HepG2 (cell line): ENCODE measurements at regions not wholly inside any gene's neighbourhood (a gene's known extent, or its start where the extent isn't known, plus 50 kb on each side); places are given as distances from the start of the nearest gene placed in this dataset.

Source experiments
- HDAC6 ChIP-seq: fragments of 200-600 bp; sonication (generic); IDR thresholded peaks from 2 replicates; pipeline ENCODE4 v1.7.0; 2017; ENCODE audit warnings: mild to moderate bottlenecking, antibody characterized with exemption, low read length, low read depth
- HOXA3 ChIP-seq: sonication (generic); formaldehyde crosslinking; IDR thresholded peaks from 2 replicates; pipeline ENCODE4 v1.5.0; 2020; ENCODE audit warnings: missing genetic modification reagents
- MAZ ChIP-seq, 2 experiments: sonication (generic) in 1 of 2; formaldehyde crosslinking in 1 of 2; IDR thresholded peaks; 2 replicates each; pipeline versions ENCODE4 v1.5.0 to v1.6.1; 2012 to 2020; ENCODE audit warnings: low read depth in 2 of 2, mild to moderate bottlenecking in 2 of 2, borderline replicate concordance in 1 of 2, improper control_type of control experiment in 1 of 2, low read length in 1 of 2, missing genetic modification reagents in 1 of 2, moderate library complexity in 1 of 2
- NFYB ChIP-seq: sonication (generic); formaldehyde crosslinking; IDR thresholded peaks from 2 replicates; pipeline ENCODE4 v1.4.0; 2020; ENCODE audit warnings: missing genetic modification reagents
- POLR2G ChIP-seq: fragments of 200-400 bp; formaldehyde crosslinking; IDR thresholded peaks from 2 replicates; pipeline ENCODE4 v1.6.1; 2018; ENCODE audit warnings: mild to moderate bottlenecking, low read depth, low read length, moderate library complexity
- ZBTB38 ChIP-seq: sonication (generic); formaldehyde crosslinking; IDR thresholded peaks from 2 replicates; pipeline ENCODE4 v1.5.1; 2020; ENCODE audit warnings: mild to moderate bottlenecking, missing genetic modification reagents
- ZNF143 ChIP-seq: sonication (generic); formaldehyde crosslinking; IDR thresholded peaks from 2 replicates; pipeline ENCODE4 v1.4.0; 2020; ENCODE audit warnings: missing genetic modification reagents
- ZNF547 ChIP-seq: sonication (generic); formaldehyde crosslinking; IDR thresholded peaks from 2 replicates; pipeline ENCODE4 v1.5.1; 2020; ENCODE audit warnings: mild to moderate bottlenecking, missing genetic modification reagents
- ZNF569 ChIP-seq: sonication (generic); formaldehyde crosslinking; IDR thresholded peaks from 2 replicates; pipeline ENCODE4 v1.5.0; 2020; ENCODE audit warnings: mild to moderate bottlenecking, missing genetic modification reagents, moderate library complexity, borderline replicate concordance
- ZNF629 ChIP-seq: sonication (generic); formaldehyde crosslinking; conservative IDR thresholded peaks from 2 replicates; pipeline ENCODE4 v1.5.0; 2020; ENCODE audit warnings: missing genetic modification reagents
- TF ChIP-seq, protein P1 (sequence below): sonication (generic); formaldehyde crosslinking; IDR thresholded peaks from 2 replicates; pipeline ENCODE4 v1.4.0; 2020; ENCODE audit warnings: mild to moderate bottlenecking, missing genetic modification reagents
- TF ChIP-seq, protein P2 (sequence below), 2 experiments: sonication (generic) in 1 of 2; formaldehyde crosslinking in 1 of 2; IDR thresholded peaks; 2 replicates each; pipeline versions ENCODE4 v1.5.1 to v1.6.1; 2011 to 2020; ENCODE audit warnings: borderline replicate concordance in 1 of 2, low read depth in 1 of 2, low read length in 1 of 2, mild to moderate bottlenecking in 1 of 2, missing genetic modification reagents in 1 of 2, moderate library complexity in 1 of 2
- TF ChIP-seq, protein P3 (sequence below): sonication (generic); formaldehyde crosslinking; IDR thresholded peaks from 2 replicates; pipeline ENCODE4 v1.5.0; 2020; ENCODE audit warnings: missing genetic modification reagents, mild to moderate bottlenecking, borderline replicate concordance
- TF ChIP-seq, protein P4 (sequence below): IDR thresholded peaks from 2 replicates; pipeline ENCODE4 v1.6.1; 2018; ENCODE audit warnings: missing genetic modification reagents, mild to moderate bottlenecking, missing compliant biosample characterization
- TF ChIP-seq, protein P5 (sequence below): IDR thresholded peaks from 2 replicates; pipeline ENCODE4 v1.6.1; 2016; ENCODE audit warnings: mild to moderate bottlenecking

DNA sequence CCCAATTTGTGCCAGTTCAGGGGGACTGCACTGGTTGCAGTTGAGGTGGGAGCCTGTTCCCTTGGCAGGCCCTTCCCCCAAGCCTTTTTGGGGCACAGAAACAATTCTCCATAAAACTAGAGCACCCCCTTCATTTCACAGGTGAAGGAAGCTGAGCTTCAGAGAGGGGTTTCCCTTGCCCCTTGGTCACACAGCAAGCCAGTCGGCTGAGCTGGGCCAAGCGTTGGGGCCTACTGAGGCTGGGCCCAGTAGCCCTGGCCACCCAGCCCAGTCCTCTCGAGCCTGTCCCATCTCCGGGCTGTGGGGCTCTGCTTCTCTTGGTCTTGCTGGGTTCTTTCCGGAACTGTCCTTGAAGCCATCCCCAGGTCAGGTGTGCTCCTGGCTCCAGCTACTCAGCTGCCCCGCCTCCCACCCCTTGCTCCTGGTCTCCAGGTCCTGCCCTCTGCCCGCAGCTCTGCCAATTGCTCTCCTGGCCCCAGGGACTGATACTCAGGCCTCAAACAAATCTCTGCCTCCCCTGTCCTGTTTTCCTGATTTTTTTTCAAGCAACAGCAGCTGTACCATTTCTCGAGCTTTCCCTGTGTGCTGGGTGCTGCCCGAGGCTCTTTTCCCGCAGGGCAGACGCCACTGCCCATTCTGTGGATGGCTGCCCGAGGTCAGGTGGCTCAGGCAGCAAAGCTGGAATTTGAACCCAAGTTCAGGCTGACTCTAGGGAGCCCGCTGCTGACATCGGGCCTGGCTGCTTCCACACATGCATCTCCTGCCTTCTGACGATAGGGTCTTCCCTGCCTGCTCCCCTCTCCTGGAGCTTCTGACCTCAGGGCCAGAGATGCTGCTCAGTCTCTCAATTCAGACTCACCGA, 87.4 kb upstream of the NKD1 start (continued):
- TF ChIP-seq, protein P1, sequence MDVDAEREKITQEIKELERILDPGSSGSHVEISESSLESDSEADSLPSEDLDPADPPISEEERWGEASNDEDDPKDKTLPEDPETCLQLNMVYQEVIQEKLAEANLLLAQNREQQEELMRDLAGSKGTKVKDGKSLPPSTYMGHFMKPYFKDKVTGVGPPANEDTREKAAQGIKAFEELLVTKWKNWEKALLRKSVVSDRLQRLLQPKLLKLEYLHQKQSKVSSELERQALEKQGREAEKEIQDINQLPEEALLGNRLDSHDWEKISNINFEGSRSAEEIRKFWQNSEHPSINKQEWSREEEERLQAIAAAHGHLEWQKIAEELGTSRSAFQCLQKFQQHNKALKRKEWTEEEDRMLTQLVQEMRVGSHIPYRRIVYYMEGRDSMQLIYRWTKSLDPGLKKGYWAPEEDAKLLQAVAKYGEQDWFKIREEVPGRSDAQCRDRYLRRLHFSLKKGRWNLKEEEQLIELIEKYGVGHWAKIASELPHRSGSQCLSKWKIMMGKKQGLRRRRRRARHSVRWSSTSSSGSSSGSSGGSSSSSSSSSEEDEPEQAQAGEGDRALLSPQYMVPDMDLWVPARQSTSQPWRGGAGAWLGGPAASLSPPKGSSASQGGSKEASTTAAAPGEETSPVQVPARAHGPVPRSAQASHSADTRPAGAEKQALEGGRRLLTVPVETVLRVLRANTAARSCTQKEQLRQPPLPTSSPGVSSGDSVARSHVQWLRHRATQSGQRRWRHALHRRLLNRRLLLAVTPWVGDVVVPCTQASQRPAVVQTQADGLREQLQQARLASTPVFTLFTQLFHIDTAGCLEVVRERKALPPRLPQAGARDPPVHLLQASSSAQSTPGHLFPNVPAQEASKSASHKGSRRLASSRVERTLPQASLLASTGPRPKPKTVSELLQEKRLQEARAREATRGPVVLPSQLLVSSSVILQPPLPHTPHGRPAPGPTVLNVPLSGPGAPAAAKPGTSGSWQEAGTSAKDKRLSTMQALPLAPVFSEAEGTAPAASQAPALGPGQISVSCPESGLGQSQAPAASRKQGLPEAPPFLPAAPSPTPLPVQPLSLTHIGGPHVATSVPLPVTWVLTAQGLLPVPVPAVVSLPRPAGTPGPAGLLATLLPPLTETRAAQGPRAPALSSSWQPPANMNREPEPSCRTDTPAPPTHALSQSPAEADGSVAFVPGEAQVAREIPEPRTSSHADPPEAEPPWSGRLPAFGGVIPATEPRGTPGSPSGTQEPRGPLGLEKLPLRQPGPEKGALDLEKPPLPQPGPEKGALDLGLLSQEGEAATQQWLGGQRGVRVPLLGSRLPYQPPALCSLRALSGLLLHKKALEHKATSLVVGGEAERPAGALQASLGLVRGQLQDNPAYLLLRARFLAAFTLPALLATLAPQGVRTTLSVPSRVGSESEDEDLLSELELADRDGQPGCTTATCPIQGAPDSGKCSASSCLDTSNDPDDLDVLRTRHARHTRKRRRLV (CRISPR knock-in tag): no peak
- TF ChIP-seq, protein P2, sequence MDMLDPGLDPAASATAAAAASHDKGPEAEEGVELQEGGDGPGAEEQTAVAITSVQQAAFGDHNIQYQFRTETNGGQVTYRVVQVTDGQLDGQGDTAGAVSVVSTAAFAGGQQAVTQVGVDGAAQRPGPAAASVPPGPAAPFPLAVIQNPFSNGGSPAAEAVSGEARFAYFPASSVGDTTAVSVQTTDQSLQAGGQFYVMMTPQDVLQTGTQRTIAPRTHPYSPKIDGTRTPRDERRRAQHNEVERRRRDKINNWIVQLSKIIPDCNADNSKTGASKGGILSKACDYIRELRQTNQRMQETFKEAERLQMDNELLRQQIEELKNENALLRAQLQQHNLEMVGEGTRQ (IDR thresholded peaks at IDR 0.05; ENCODE audit: low read depth, low read length): no peak
- TF ChIP-seq, protein P2 (CRISPR knock-in tag; IDR thresholded peaks at IDR 0.05; ENCODE audit: borderline replicate concordance): 0 out of 2 replicates have a peak, but pooled peaks have one; percentile 69
- TF ChIP-seq, protein P3, sequence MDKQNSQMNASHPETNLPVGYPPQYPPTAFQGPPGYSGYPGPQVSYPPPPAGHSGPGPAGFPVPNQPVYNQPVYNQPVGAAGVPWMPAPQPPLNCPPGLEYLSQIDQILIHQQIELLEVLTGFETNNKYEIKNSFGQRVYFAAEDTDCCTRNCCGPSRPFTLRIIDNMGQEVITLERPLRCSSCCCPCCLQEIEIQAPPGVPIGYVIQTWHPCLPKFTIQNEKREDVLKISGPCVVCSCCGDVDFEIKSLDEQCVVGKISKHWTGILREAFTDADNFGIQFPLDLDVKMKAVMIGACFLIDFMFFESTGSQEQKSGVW: no peak
- TF ChIP-seq MAZ (IDR thresholded peaks at IDR 0.05; ENCODE audit: borderline replicate concordance, low read depth, low read length) (no peak), MAZ (CRISPR knock-in tag; IDR thresholded peaks at IDR 0.05; ENCODE audit: low read depth) (0 out of 2 replicates have a peak, but pooled peaks have one; percentile 42), ZNF629 (CRISPR knock-in tag) (peak; percentile 96), POLR2G (0 out of 2 replicates have a peak, but pooled peaks have one; percentile 27), ZNF143 (CRISPR knock-in tag) (no peak), ZNF547 (CRISPR knock-in tag) (0 out of 2 replicates have a peak, but pooled peaks have one; percentile 43), HDAC6 (no peak), HOXA3 (peak; percentile 80), ZNF569 (no peak), ZBTB38 (CRISPR knock-in tag) (peak; percentile 92), NFYB (CRISPR knock-in tag) (peak; percentile 22; the same call in 1 of the 2 replicates)
- TF ChIP-seq, protein P4, sequence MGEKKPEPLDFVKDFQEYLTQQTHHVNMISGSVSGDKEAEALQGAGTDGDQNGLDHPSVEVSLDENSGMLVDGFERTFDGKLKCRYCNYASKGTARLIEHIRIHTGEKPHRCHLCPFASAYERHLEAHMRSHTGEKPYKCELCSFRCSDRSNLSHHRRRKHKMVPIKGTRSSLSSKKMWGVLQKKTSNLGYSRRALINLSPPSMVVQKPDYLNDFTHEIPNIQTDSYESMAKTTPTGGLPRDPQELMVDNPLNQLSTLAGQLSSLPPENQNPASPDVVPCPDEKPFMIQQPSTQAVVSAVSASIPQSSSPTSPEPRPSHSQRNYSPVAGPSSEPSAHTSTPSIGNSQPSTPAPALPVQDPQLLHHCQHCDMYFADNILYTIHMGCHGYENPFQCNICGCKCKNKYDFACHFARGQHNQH (CRISPR knock-in tag): no peak
- TF ChIP-seq, protein P5, sequence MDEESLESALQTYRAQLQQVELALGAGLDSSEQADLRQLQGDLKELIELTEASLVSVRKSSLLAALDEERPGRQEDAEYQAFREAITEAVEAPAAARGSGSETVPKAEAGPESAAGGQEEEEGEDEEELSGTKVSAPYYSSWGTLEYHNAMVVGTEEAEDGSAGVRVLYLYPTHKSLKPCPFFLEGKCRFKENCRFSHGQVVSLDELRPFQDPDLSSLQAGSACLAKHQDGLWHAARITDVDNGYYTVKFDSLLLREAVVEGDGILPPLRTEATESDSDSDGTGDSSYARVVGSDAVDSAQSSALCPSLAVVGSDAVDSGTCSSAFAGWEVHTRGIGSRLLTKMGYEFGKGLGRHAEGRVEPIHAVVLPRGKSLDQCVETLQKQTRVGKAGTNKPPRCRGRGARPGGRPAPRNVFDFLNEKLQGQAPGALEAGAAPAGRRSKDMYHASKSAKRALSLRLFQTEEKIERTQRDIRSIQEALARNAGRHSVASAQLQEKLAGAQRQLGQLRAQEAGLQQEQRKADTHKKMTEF: 0 out of 2 replicates have a peak, but pooled peaks have one; percentile 21
